ENCODE measurements at regions not wholly inside any gene's neighbourhood (a gene's known extent, or its start where the extent isn't known, plus 50 kb on each side); places are given as distances from the start of the nearest gene placed in this dataset.

DNA sequence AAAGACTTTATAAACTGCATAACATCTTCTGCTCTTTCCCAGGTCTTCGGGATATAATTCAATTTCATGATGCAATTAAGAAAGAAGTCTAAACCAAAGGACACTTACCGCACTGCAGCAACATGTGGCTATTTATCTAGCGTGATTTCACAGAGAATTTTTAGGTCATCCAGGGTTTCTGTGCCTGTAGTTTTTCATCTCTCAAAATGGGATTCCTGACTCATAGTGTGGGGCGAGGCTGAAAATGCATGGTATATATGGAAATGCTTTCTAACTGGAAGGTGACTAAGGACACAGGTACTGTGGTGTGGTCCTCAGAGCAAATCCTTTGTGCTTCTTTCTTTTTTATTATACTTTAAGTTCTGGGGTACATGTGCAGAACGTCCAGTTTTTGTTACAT, 557.7 kb upstream of the KLF4 start:
- TF ChIP-seq, protein P1, sequence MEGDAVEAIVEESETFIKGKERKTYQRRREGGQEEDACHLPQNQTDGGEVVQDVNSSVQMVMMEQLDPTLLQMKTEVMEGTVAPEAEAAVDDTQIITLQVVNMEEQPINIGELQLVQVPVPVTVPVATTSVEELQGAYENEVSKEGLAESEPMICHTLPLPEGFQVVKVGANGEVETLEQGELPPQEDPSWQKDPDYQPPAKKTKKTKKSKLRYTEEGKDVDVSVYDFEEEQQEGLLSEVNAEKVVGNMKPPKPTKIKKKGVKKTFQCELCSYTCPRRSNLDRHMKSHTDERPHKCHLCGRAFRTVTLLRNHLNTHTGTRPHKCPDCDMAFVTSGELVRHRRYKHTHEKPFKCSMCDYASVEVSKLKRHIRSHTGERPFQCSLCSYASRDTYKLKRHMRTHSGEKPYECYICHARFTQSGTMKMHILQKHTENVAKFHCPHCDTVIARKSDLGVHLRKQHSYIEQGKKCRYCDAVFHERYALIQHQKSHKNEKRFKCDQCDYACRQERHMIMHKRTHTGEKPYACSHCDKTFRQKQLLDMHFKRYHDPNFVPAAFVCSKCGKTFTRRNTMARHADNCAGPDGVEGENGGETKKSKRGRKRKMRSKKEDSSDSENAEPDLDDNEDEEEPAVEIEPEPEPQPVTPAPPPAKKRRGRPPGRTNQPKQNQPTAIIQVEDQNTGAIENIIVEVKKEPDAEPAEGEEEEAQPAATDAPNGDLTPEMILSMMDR (IDR thresholded peaks at IDR 0.05): no peak
- no peak for TF ChIP-seq POLR2A (IDR thresholded peaks at IDR 0.05)

All from adrenal gland (tissue), 5 donors.